ENCODE measurements at regions not wholly inside any gene's neighbourhood (a gene's known extent, or its start where the extent isn't known, plus 50 kb on each side); places are given as distances from the start of the nearest gene placed in this dataset.

GRCh38 chr20:61030130-61030529, 221.9 kb upstream of the CDH4 start:
- Histone ChIP-seq H3K27me3 (peaks cover under 1% of the 10 kb centered on the region), H3K4me1 (no peaks in the 10 kb centered on the region), H4K20me1 (ENCODE audit: low read depth) (no peaks in the 10 kb centered on the region), H3K79me2 (ENCODE audit: low read depth) (no peaks in the 10 kb centered on the region), H3K4me3 (no peak overlapping the region), H3K4me2 (no peak overlapping the region), H3K9ac (no peak overlapping the region), H3K9me3 (ENCODE audit: low read depth) (no peaks in the 10 kb centered on the region), H3K27ac (no peak overlapping the region), H2AFZ (replicated peaks) (no peak overlapping the region), H3K36me3 (no peaks in the 10 kb centered on the region), H3F3A (ENCODE audit: low read depth) (no peaks in the 10 kb centered on the region)
- H3K36me3 Mint-ChIP-seq = no peaks in the 10 kb centered on the region
- H3K9me3 Mint-ChIP-seq = no peaks in the 10 kb centered on the region
- peaks cover 3% of the 10 kb centered on the region for H3K4me1 Mint-ChIP-seq
- H3K27me3 Mint-ChIP-seq (ENCODE audit: insufficient read depth, low read depth) = peaks cover 5% of the 10 kb centered on the region
- DNase-seq (ENCODE audit: low spot score) = no peak
- H3K27ac Mint-ChIP-seq = no peak overlapping the region
- no peak overlapping the region for H3K4me3 Mint-ChIP-seq
- TF ChIP-seq EZH2 (IDR thresholded peaks at IDR 0.05) (no peak), CTCF (IDR thresholded peaks at IDR 0.05) (no peak), EZH2phosphoT487 (IDR thresholded peaks at IDR 0.05) (no peak)

- Histone ChIP-seq H3F3A (ENCODE audit: low read depth) (no peaks in the 10 kb centered on the region), H2AFZ (replicated peaks) (no peak overlapping the region), H3K27me3 (peaks cover 8% of the 10 kb centered on the region), H3K27ac (no peak overlapping the region), H4K20me1 (ENCODE audit: low read depth) (no peaks in the 10 kb centered on the region), H3K4me2 (no peak overlapping the region), H3K9me3 (ENCODE audit: low read depth) (no peaks in the 10 kb centered on the region), H3K9ac (no peak overlapping the region), H3K79me2 (ENCODE audit: low read depth) (no peaks in the 10 kb centered on the region), H3K36me3 (no peaks in the 10 kb centered on the region), H3K4me3 (no peak overlapping the region), H3K4me1 (no peaks in the 10 kb centered on the region)
- H3K4me3 Mint-ChIP-seq = no peak overlapping the region
- peaks cover 5% of the 10 kb centered on the region for H3K27me3 Mint-ChIP-seq (ENCODE audit: insufficient read depth, low read depth)
- no peaks in the 10 kb centered on the region for H3K9me3 Mint-ChIP-seq
- H3K27ac Mint-ChIP-seq = no peak overlapping the region
- H3K4me1 Mint-ChIP-seq = peaks cover 3% of the 10 kb centered on the region
- TF ChIP-seq EZH2phosphoT487 (IDR thresholded peaks at IDR 0.05) = no peak
- no peak for TF ChIP-seq CTCF (IDR thresholded peaks at IDR 0.05)
- TF ChIP-seq EZH2 (IDR thresholded peaks at IDR 0.05) = no peak
- no peaks in the 10 kb centered on the region for H3K36me3 Mint-ChIP-seq
- no peak for DNase-seq (ENCODE audit: low spot score)
These were observed 220.8 kb upstream of the CDH4 start for GRCh38 chr20:61031101-61031830.

GRCh38 chr20:61037498-61037897, 214.6 kb upstream of the CDH4 start:
- Histone ChIP-seq H3K4me2 (no peak overlapping the region), H3K79me2 (ENCODE audit: low read depth) (no peaks in the 10 kb centered on the region), H3K4me1 (no peaks in the 10 kb centered on the region), H3K27me3 (peaks cover 14% of the 10 kb centered on the region), H4K20me1 (ENCODE audit: low read depth) (no peaks in the 10 kb centered on the region), H3K36me3 (no peaks in the 10 kb centered on the region), H3F3A (ENCODE audit: low read depth) (no peaks in the 10 kb centered on the region), H3K27ac (no peak overlapping the region), H2AFZ (replicated peaks) (no peak overlapping the region), H3K4me3 (no peak overlapping the region), H3K9ac (no peak overlapping the region), H3K9me3 (ENCODE audit: low read depth) (no peaks in the 10 kb centered on the region)
- H3K27ac Mint-ChIP-seq = no peak overlapping the region
- DNase-seq (ENCODE audit: low spot score) = no peak
- no peak for TF ChIP-seq EZH2 (IDR thresholded peaks at IDR 0.05)
- no peak for TF ChIP-seq CTCF (IDR thresholded peaks at IDR 0.05)
- TF ChIP-seq EZH2phosphoT487 (IDR thresholded peaks at IDR 0.05) = no peak
- H3K36me3 Mint-ChIP-seq = no peaks in the 10 kb centered on the region
- H3K9me3 Mint-ChIP-seq = no peaks in the 10 kb centered on the region
- no peaks in the 10 kb centered on the region for H3K27me3 Mint-ChIP-seq (ENCODE audit: insufficient read depth, low read depth)
- H3K4me1 Mint-ChIP-seq = no peaks in the 10 kb centered on the region
- no peak overlapping the region for H3K4me3 Mint-ChIP-seq
